Thyroid gland (tissue), 4 donors: ENCODE measurements at regions not wholly inside any gene's neighbourhood (a gene's known extent, or its start where the extent isn't known, plus 50 kb on each side); places are given as distances from the start of the nearest gene placed in this dataset.

ENCODE experiments used
- DNase-seq, 2 donors: peaks; one replicate each; pipeline ENCODE4 v3.0.0-alpha.2; 2019
- H3K27ac ChIP-seq, 3 donors: fragments of 200-600 bp; sonication (generic); 1 replicate in 2 of 3; 2 replicates in 1 of 3; pipeline ENCODE4 v1.5.1; 2016 to 2019; ENCODE audit warnings: mild to moderate bottlenecking in 1 of 3, moderate library complexity in 1 of 3
- H3K27me3 ChIP-seq: fragments of 200-600 bp; sonication (generic); one replicate; pipeline ENCODE4 v1.5.1; 2019
- H3K36me3 ChIP-seq, 2 donors: fragments of 200-600 bp; sonication (generic); one replicate each; pipeline ENCODE4 v1.5.1; 2016 to 2019
- H3K4me1 ChIP-seq, 2 donors: fragments of 200-600 bp; sonication (generic); one replicate each; pipeline ENCODE4 v1.5.1; 2017 to 2019
- H3K4me3 ChIP-seq, 3 donors: fragments of 200-600 bp; sonication (generic); replicated peaks in 1 of 3; 1 replicate in 2 of 3; 2 replicates in 1 of 3; pipeline ENCODE4 v1.5.1; 2016; ENCODE audit warnings: mild to moderate bottlenecking in 1 of 3
- H3K9me3 ChIP-seq: fragments of 200-600 bp; sonication (generic); one replicate; pipeline ENCODE4 v1.5.1; 2017
- CTCF ChIP-seq, 6 experiments: fragments of 200-600 bp in 3 of 6; fragments of 450-650 bp in 3 of 6; sonication (generic) in 3 of 6; IDR thresholded peaks; one replicate each; pipeline ENCODE4 v1.5.1; 2016 to 2019; ENCODE audit warnings: antibody characterized with exemption in 6 of 6, mild to moderate bottlenecking in 2 of 6, inconsistent platforms in 1 of 6, moderate library complexity in 1 of 6
- POLR2A ChIP-seq, 2 donors: fragments of 450-650 bp; IDR thresholded peaks; one replicate each; pipeline ENCODE4 v1.6.1; 2017; ENCODE audit warnings: antibody characterized with exemption in 2 of 2, mild to moderate bottlenecking in 2 of 2, moderate library complexity in 1 of 2
- WGBS, 2 donors: methylation state at CpG; one replicate each; pipeline ENCODE4 v1.1.5; 2017; 5-methylcytosine and 5-hydroxymethylcytosine counted together
- intact Hi-C: fragments of 100-400 bp; cut with DNase I; formaldehyde crosslinking; loops from one replicate; pipeline ENCODE4 v1.15.1; 2023

DNA sequence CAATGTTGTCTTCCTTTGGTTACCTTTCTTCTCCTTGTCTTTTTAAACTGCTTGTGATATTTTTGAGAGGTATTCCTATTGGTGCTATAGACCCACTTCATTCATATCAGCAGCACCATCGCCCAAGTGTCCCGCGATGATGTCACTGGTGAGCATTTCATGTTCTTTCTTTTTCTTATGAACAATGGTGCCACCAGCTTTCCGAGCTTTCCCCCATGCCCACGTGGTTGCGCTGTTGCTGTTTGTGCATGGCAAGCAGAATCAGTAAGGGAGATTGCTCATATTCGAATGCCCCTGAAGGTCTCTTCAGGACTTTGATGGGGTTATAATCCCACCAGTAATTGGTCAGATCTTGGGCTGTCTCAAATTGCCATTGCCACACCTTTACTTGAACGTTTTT is 221.6 kb upstream of the USP9Y start:
- WGBS, 2 donors: 20 to 26% methylated on average over 8 of the region's 8 CpGs
- Histone ChIP-seq H3K27me3 (no peaks in the 10 kb centered on the region), H3K36me3 (no peaks in the 10 kb centered on the region), H3K27ac (no peak overlapping the region), H3K9me3 (no peaks in the 10 kb centered on the region), H3K4me1 (no peaks in the 10 kb centered on the region), H3K4me3 (no peak overlapping the region)
- intact Hi-C loops: no loop called here
- TF ChIP-seq CTCF (IDR thresholded peaks at IDR 0.05) (no peak), POLR2A (IDR thresholded peaks at IDR 0.05) (no peak)
- peak; percentile 3 to 15 for DNase-seq

GRCh38 chrY:12483394-12483793 is 217.6 kb upstream of the USP9Y start:
- intact Hi-C loops: no loop called here
- Histone ChIP-seq H3K36me3 (no peaks in the 10 kb centered on the region), H3K9me3 (no peaks in the 10 kb centered on the region), H3K4me1 (no peaks in the 10 kb centered on the region), H3K27ac (no peak overlapping the region), H3K4me3 (no peak overlapping the region), H3K27me3 (no peaks in the 10 kb centered on the region)
- DNase-seq: no peak
- WGBS, 2 donors: 35 to 46% methylated on average over 3 of the region's 3 CpGs
- no peak for TF ChIP-seq CTCF (IDR thresholded peaks at IDR 0.05)
- TF ChIP-seq POLR2A (IDR thresholded peaks at IDR 0.05): no peak

DNA sequence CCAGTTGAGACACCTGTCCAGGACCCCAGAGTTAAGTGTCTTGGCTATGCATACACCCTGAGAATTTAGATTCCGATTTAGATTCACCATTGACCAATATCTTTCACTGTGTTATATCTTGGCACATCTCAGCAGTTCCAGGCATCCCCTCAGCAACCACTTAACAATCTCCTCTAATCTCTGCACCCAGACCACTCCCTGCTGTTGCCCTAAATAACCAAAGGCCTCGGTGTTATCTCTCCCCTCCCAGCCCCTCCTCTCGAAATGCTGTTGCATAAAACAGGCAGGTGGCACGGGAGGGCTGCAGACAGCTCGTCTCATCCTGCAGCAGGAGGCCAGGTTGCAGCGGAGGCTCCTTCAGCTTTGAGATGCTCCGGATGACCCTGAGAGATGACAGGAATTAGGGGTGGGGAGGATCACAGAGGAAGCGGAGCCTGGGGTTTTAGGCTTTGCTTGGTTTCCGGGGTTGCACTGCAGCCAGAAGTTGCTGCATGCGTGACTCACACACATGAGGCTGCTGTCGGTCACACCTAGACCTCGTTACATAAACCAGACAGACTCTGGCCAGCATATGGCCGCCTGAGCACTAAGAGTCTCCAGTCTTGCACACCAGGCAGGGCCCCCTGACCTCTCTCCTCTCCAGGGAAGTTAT is 210.3 kb upstream of the USP9Y start:
- no peak for DNase-seq
- Histone ChIP-seq H3K4me1 (no peaks in the 10 kb centered on the region), H3K27ac (no peak overlapping the region), H3K36me3 (no peaks in the 10 kb centered on the region), H3K4me3 (no peak overlapping the region), H3K27me3 (no peaks in the 10 kb centered on the region), H3K9me3 (no peaks in the 10 kb centered on the region)
- TF ChIP-seq POLR2A (IDR thresholded peaks at IDR 0.05) (no peak), CTCF (IDR thresholded peaks at IDR 0.05) (no peak)
- 25 to 49% methylated on average over 4 to 10 of the region's 13 CpGs for WGBS, 2 donors
- intact Hi-C loops: no loop called here

DNA sequence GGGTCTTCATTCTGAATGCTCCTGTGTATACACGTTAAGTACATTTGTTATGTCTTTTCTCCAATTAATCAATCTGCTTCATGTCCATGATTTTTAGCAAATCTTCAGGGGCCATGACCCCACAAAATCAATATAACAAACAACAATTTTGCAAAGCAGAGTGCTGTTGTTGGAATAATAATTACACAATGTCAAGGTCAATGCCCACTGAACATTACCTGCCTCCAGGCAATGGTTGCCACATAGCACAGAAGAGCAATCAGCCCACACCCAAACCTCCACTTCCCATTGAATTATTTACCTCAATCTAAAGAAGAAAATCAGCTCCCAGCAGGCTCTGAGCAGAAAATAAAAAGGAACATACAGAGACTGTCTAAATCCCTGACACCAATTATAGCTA is 208.8 kb upstream of the USP9Y start:
- H3K4me1 ChIP-seq: no peaks in the 10 kb centered on the region
- no peak overlapping the region for H3K4me3 ChIP-seq
- 71 to 90% methylated on average over 1 of the region's 1 CpG for WGBS, 2 donors
- H3K27ac ChIP-seq: no peak overlapping the region
- no peaks in the 10 kb centered on the region for H3K27me3 ChIP-seq
- intact Hi-C loops: no loop called here
- no peaks in the 10 kb centered on the region for H3K36me3 ChIP-seq
- no peak for TF ChIP-seq POLR2A (IDR thresholded peaks at IDR 0.05)
- no peak for TF ChIP-seq CTCF (IDR thresholded peaks at IDR 0.05)
- no peaks in the 10 kb centered on the region for H3K9me3 ChIP-seq
- DNase-seq: no peak

DNA sequence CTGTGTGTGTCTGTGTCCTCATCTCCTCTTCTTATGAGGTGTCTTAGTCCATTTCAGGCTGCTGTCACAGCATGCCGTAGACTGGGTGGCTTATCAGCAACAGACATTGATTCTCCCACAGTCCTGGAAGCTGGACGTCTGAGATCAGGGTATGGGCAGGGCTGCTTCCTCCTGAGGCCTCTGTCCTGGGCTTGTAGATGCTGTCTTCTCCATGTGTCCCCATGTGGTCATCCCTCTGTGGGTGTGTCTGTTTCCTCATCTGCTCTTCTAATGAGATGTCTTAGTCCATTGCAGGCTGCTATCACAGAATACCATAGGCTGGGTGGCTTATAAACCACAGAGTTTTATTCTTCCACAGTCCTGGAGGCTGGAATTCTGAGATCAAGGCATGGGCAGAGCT is 205.0 kb upstream of the USP9Y start:
- intact Hi-C loops: no loop called here
- TF ChIP-seq POLR2A (IDR thresholded peaks at IDR 0.05) (no peak), CTCF (IDR thresholded peaks at IDR 0.05) (no peak)
- 86 to 93% methylated on average over 2 of the region's 2 CpGs for WGBS, 2 donors
- Histone ChIP-seq H3K36me3 (no peaks in the 10 kb centered on the region), H3K27ac (no peak overlapping the region), H3K4me3 (no peak overlapping the region), H3K4me1 (no peaks in the 10 kb centered on the region), H3K27me3 (no peaks in the 10 kb centered on the region), H3K9me3 (no peaks in the 10 kb centered on the region)
- DNase-seq: no peak
